ENCODE measurements at regions not wholly inside any gene's neighbourhood (a gene's known extent, or its start where the extent isn't known, plus 50 kb on each side); places are given as distances from the start of the nearest gene placed in this dataset.
A peak's percentile ranks its signal among the peaks of the same experiment; 100 is the strongest.

GRCh38 chr2:7394195-7394594, 477.0 kb downstream of the RNF144A start:
- H3K4me1 Mint-ChIP-seq (ENCODE audit: unreplicated experiment): peaks cover 14% of the 10 kb centered on the region
- no peak overlapping the region for H3K4me3 Mint-ChIP-seq
- no peaks in the 10 kb centered on the region for H3K36me3 Mint-ChIP-seq
- no peak overlapping the region for H3K27ac Mint-ChIP-seq
- no peak for DNase-seq (ENCODE audit: extremely low spot score, unreplicated experiment)
- peak; percentile 43 for TF ChIP-seq CTCF (conservative IDR thresholded peaks at IDR 0.05)
- no peaks in the 10 kb centered on the region for H3K9me3 Mint-ChIP-seq
- H3K27me3 Mint-ChIP-seq: no peaks in the 10 kb centered on the region

GRCh38 chr2:7400628-7401027, 483.4 kb downstream of the RNF144A start:
- no peaks in the 10 kb centered on the region for H3K27me3 Mint-ChIP-seq
- no peak for TF ChIP-seq CTCF (conservative IDR thresholded peaks at IDR 0.05)
- no peak overlapping the region for H3K4me3 Mint-ChIP-seq
- H3K9me3 Mint-ChIP-seq: no peaks in the 10 kb centered on the region
- peaks cover 25% of the 10 kb centered on the region for H3K4me1 Mint-ChIP-seq (ENCODE audit: unreplicated experiment)
- H3K27ac Mint-ChIP-seq: no peak overlapping the region
- H3K36me3 Mint-ChIP-seq: no peaks in the 10 kb centered on the region
- DNase-seq (ENCODE audit: extremely low spot score, unreplicated experiment): no peak

- Mint-ChIP-seq H3K27me3 (peaks cover 3% of the 10 kb centered on the region), H3K36me3 (no peaks in the 10 kb centered on the region), H3K4me1 (ENCODE audit: unreplicated experiment) (peaks cover 31% of the 10 kb centered on the region), H3K4me3 (no peak overlapping the region), H3K9me3 (no peaks in the 10 kb centered on the region), H3K27ac (peak overlapping the region; percentile 71)
- TF ChIP-seq CTCF (conservative IDR thresholded peaks at IDR 0.05): no peak
- no peak for DNase-seq (ENCODE audit: extremely low spot score, unreplicated experiment)
These were observed 486.0 kb downstream of the RNF144A start for GRCh38 chr2:7403092-7403775.

GRCh38 chr2:7405861-7406715, 488.9 kb downstream of the RNF144A start:
- no peaks in the 10 kb centered on the region for H3K36me3 Mint-ChIP-seq
- no peaks in the 10 kb centered on the region for H3K9me3 Mint-ChIP-seq
- H3K27ac Mint-ChIP-seq: no peak overlapping the region
- peaks cover 3% of the 10 kb centered on the region for H3K27me3 Mint-ChIP-seq
- no peak for DNase-seq (ENCODE audit: extremely low spot score, unreplicated experiment)
- no peak overlapping the region for H3K4me3 Mint-ChIP-seq
- H3K4me1 Mint-ChIP-seq (ENCODE audit: unreplicated experiment): peaks cover 25% of the 10 kb centered on the region
- TF ChIP-seq CTCF (conservative IDR thresholded peaks at IDR 0.05): no peak

GRCh38 chr2:7407001-7407400, 489.8 kb downstream of the RNF144A start:
- Mint-ChIP-seq H3K27me3 (peaks cover 3% of the 10 kb centered on the region), H3K4me1 (ENCODE audit: unreplicated experiment) (peaks cover 23% of the 10 kb centered on the region), H3K4me3 (no peak overlapping the region), H3K27ac (no peak overlapping the region), H3K9me3 (no peaks in the 10 kb centered on the region), H3K36me3 (no peaks in the 10 kb centered on the region)
- no peak for DNase-seq (ENCODE audit: extremely low spot score, unreplicated experiment)
- no peak for TF ChIP-seq CTCF (conservative IDR thresholded peaks at IDR 0.05)

Measured in type B pancreatic cell (in vitro differentiated cells).